Chondrocyte (in vitro differentiated cells): ENCODE measurements at regions not wholly inside any gene's neighbourhood (a gene's known extent, or its start where the extent isn't known, plus 50 kb on each side); places are given as distances from the start of the nearest gene placed in this dataset.

Experiments used
- DNase-seq: peaks from one replicate; pipeline ENCODE4 v3.0.0; 2021; ENCODE audit warnings: mixed read lengths, low spot score
- H3K27ac Mint-ChIP-seq: one replicate; pipeline ENCODE4 v1.8.0; 2021; ENCODE audit warnings: mild to moderate bottlenecking, moderate library complexity, mixed read lengths; ENCODE audit not compliant: unreplicated experiment
- H3K27me3 Mint-ChIP-seq: 2 replicates; pipeline ENCODE4 v1.8.0; 2021; ENCODE audit warnings: low read depth, mixed read lengths
- H3K36me3 Mint-ChIP-seq: 2 replicates; pipeline ENCODE4 v1.8.0; 2021; ENCODE audit warnings: low read depth, mixed read lengths
- H3K4me1 Mint-ChIP-seq: 2 replicates; pipeline ENCODE4 v1.8.0; 2021; ENCODE audit warnings: low read depth, mild to moderate bottlenecking, mixed read lengths
- H3K4me3 Mint-ChIP-seq: one replicate; pipeline ENCODE4 v1.8.0; 2021; ENCODE audit warnings: mild to moderate bottlenecking, moderate library complexity, mixed read lengths; ENCODE audit not compliant: unreplicated experiment
- H3K9me3 Mint-ChIP-seq: 2 replicates; pipeline ENCODE4 v1.8.0; 2021; ENCODE audit warnings: low read depth, mixed read lengths
- CTCF ChIP-seq: fragments of 200-600 bp; sonication (generic); IDR thresholded peaks from 2 replicates; pipeline ENCODE4 v1.5.0; 2021; ENCODE audit warnings: antibody characterized with exemption, mild to moderate bottlenecking, moderate library complexity

GRCh38 chr3:72248869-72249268, 463.9 kb upstream of the PROK2 start:
- Mint-ChIP-seq H3K4me1 (peaks cover 22% of the 10 kb centered on the region), H3K36me3 (no peaks in the 10 kb centered on the region), H3K27me3 (peaks cover 68% of the 10 kb centered on the region), H3K9me3 (no peaks in the 10 kb centered on the region), H3K27ac (no peak overlapping the region), H3K4me3 (no peak overlapping the region)
- no peak for DNase-seq
- TF ChIP-seq CTCF = no peak

- no peak overlapping the region for H3K27ac Mint-ChIP-seq
- H3K9me3 Mint-ChIP-seq = no peaks in the 10 kb centered on the region
- H3K4me1 Mint-ChIP-seq = peaks cover 22% of the 10 kb centered on the region
- no peak for TF ChIP-seq CTCF
- DNase-seq = no peak
- no peak overlapping the region for H3K4me3 Mint-ChIP-seq
- H3K27me3 Mint-ChIP-seq = peaks cover 64% of the 10 kb centered on the region
- no peaks in the 10 kb centered on the region for H3K36me3 Mint-ChIP-seq
These were observed 463.4 kb upstream of the PROK2 start for GRCh38 chr3:72248389-72248761.

GRCh38 chr3:72247645-72248388, 462.9 kb upstream of the PROK2 start:
- TF ChIP-seq CTCF = no peak
- DNase-seq = no peak

GRCh38 chr3:72247126-72247525, 462.2 kb upstream of the PROK2 start:
- no peaks in the 10 kb centered on the region for H3K9me3 Mint-ChIP-seq

More at GRCh38 chr3:72247645-72248388, 462.9 kb upstream of the PROK2 start:
- peaks cover 64% of the 10 kb centered on the region for H3K27me3 Mint-ChIP-seq
- H3K4me1 Mint-ChIP-seq = peaks cover 24% of the 10 kb centered on the region
- no peak overlapping the region for H3K4me3 Mint-ChIP-seq
- no peak overlapping the region for H3K27ac Mint-ChIP-seq
- H3K36me3 Mint-ChIP-seq = no peaks in the 10 kb centered on the region
- no peaks in the 10 kb centered on the region for H3K9me3 Mint-ChIP-seq

GRCh38 chr3:72246685-72247084, 461.7 kb upstream of the PROK2 start:
- Mint-ChIP-seq H3K27me3 (peaks cover 57% of the 10 kb centered on the region), H3K9me3 (no peaks in the 10 kb centered on the region), H3K27ac (no peak overlapping the region), H3K36me3 (no peaks in the 10 kb centered on the region), H3K4me1 (peaks cover 32% of the 10 kb centered on the region), H3K4me3 (no peak overlapping the region)
- no peak for TF ChIP-seq CTCF
- DNase-seq = no peak

More at GRCh38 chr3:72247126-72247525, 462.2 kb upstream of the PROK2 start:
- peaks cover 60% of the 10 kb centered on the region for H3K27me3 Mint-ChIP-seq
- H3K4me1 Mint-ChIP-seq = peaks cover 31% of the 10 kb centered on the region
- H3K27ac Mint-ChIP-seq = no peak overlapping the region
- DNase-seq = no peak
- TF ChIP-seq CTCF = no peak
- no peak overlapping the region for H3K4me3 Mint-ChIP-seq
- H3K36me3 Mint-ChIP-seq = no peaks in the 10 kb centered on the region
